ENCODE measurements at regions not wholly inside any gene's neighbourhood (a gene's known extent, or its start where the extent isn't known, plus 50 kb on each side); places are given as distances from the start of the nearest gene placed in this dataset.

DNA sequence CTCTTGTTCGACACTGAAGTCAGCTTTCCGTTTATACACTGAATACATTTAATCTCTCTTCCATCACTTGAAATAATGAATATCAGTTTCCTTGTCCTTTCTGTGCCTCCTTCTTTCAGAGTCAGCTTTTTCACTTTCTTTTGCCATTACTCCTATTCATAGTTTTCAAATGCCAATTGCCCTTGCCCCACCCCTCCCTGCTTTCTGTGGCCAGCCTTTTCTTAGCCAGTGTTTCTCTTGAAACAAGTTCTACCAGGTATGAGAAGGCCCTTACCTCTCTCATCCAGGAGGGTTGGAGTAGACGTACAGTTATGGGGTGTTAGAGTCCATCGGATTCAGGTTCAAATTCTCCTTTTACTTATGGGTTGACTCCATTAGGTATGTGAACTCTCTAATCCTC, 574.7 kb upstream of the SEMA6A start:
- SMC1A ChIA-PET (ENCODE audit: uncharacterized antibody, unreplicated experiment): no interaction called here
- Histone ChIP-seq H3K4me3 (no peak overlapping the region), H3K9me3 (replicated peaks; ENCODE audit: control insufficient read depth, insufficient read depth, low read length) (no peaks in the 10 kb centered on the region), H3K4me1 (ENCODE audit: control insufficient read depth, insufficient read depth, low read length) (no peaks in the 10 kb centered on the region), H2AFZ (ENCODE audit: control insufficient read depth, low read depth, low read length) (no peak overlapping the region), H4K20me1 (ENCODE audit: control insufficient read depth, insufficient read depth) (no peaks in the 10 kb centered on the region), H3K79me2 (ENCODE audit: control insufficient read depth, insufficient read depth, low read length) (no peaks in the 10 kb centered on the region), H3K9ac (ENCODE audit: control insufficient read depth, insufficient read depth, low read length) (no peak overlapping the region), H3K27me3 (replicated peaks in 1 of 2; ENCODE audit: control insufficient read depth in 2 of 2, insufficient read depth in 2 of 2, low read length in 1 of 2) (no peaks in the 10 kb centered on the region), H3K27ac (ENCODE audit: control insufficient read depth, insufficient read depth) (no peak overlapping the region), H3K4me2 (ENCODE audit: control insufficient read depth, insufficient read depth) (no peak overlapping the region), H3K36me3 (ENCODE audit: control insufficient read depth in 2 of 2, insufficient read depth in 2 of 2, low read length in 1 of 2) (no peaks in the 10 kb centered on the region)
- no TSS peak for BruUV-seq (replicated peaks)
- POLR2A ChIA-PET: no interaction called here
- intact Hi-C loops (cut with micrococcal nuclease; ENCODE audit: unreplicated experiment) (no loop called here), in situ Hi-C loops (cut with MboI) (no loop called here)
- FAIRE-seq (no peak), ATAC-seq (no peak), DNase-seq (ENCODE audit: low read depth, low spot score) (no peak)
- TF ChIP-seq RCOR1 (conservative IDR thresholded peaks at IDR 0.05; ENCODE audit: low read depth, low read length) (no peak), POU2F2 (IDR thresholded peaks at IDR 0.05; ENCODE audit: borderline replicate concordance, low read depth, low read length) (no peak), PAX8 (IDR thresholded peaks at IDR 0.05) (no peak), BRCA1 (IDR thresholded peaks at IDR 0.05; ENCODE audit: low read depth, low read length) (no peak), ZNF274 (IDR thresholded peaks at IDR 0.05; ENCODE audit: insufficient read depth, insufficient read length) (no peak), MTA2 (IDR thresholded peaks at IDR 0.05; ENCODE audit: low read depth) (no peak), POLR2A (IDR thresholded peaks at IDR 0.05; ENCODE audit: low read depth, low read length) (no peak), ESRRA (IDR thresholded peaks at IDR 0.05; ENCODE audit: low read length) (no peak), CHD2 (IDR thresholded peaks at IDR 0.05; ENCODE audit: borderline replicate concordance, low read depth, low read length) (no peak), EZH2 (IDR thresholded peaks at IDR 0.05; ENCODE audit: borderline replicate concordance, control insufficient read depth, low read depth, low read length) (no peak), NR2F1 (conservative IDR thresholded peaks at IDR 0.05) (no peak), STAT1 (conservative IDR thresholded peaks at IDR 0.05) (no peak), WRNIP1 (IDR thresholded peaks at IDR 0.05; ENCODE audit: borderline replicate concordance, low read depth, low read length) (no peak), ASH2L (IDR thresholded peaks at IDR 0.05; ENCODE audit: borderline replicate concordance, low read depth) (no peak), ATF7 (IDR thresholded peaks at IDR 0.05; ENCODE audit: low read depth) (no peak), E4F1 (IDR thresholded peaks at IDR 0.05; ENCODE audit: borderline replicate concordance, partially characterized antibody) (no peak)
- TF ChIP-seq, protein P1, sequence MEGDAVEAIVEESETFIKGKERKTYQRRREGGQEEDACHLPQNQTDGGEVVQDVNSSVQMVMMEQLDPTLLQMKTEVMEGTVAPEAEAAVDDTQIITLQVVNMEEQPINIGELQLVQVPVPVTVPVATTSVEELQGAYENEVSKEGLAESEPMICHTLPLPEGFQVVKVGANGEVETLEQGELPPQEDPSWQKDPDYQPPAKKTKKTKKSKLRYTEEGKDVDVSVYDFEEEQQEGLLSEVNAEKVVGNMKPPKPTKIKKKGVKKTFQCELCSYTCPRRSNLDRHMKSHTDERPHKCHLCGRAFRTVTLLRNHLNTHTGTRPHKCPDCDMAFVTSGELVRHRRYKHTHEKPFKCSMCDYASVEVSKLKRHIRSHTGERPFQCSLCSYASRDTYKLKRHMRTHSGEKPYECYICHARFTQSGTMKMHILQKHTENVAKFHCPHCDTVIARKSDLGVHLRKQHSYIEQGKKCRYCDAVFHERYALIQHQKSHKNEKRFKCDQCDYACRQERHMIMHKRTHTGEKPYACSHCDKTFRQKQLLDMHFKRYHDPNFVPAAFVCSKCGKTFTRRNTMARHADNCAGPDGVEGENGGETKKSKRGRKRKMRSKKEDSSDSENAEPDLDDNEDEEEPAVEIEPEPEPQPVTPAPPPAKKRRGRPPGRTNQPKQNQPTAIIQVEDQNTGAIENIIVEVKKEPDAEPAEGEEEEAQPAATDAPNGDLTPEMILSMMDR (IDR thresholded peaks at IDR 0.05 in 2 of 3, conservative IDR thresholded peaks at IDR 0.05 in 1 of 3; ENCODE audit: control insufficient read depth in 2 of 3, extremely low read depth in 1 of 3, insufficient read depth in 1 of 3, low read depth in 3 of 3, low read length in 3 of 3): no peak
- WGBS (ENCODE audit: insufficient coverage, insufficient replicate concordance, low lambda C conversion rate, missing lambda C conversion rate): 37% methylated on average over 4 of the region's 4 CpGs
- CTCF ChIA-PET: no interaction called here
- RAD21 ChIA-PET (ENCODE audit: unreplicated experiment): no interaction called here

Data from GM12878 (cell line).